NT2/D1 (cell line): ENCODE measurements at regions not wholly inside any gene's neighbourhood (a gene's known extent, or its start where the extent isn't known, plus 50 kb on each side); places are given as distances from the start of the nearest gene placed in this dataset.
"Not testable (repeated sequence)": the region's sequence is repeated elsewhere in the genome, so short reads cannot be mapped to it uniquely, and the experiment has no call there.

Experiments used
- DNase-seq: peaks from one replicate; pipeline ENCODE4 v3.0.0-alpha.2; 2011; ENCODE audit warnings: low read depth, low spot score
- H3K27me3 ChIP-seq: 2 replicates; pipeline ENCODE4 v1.6.0; 2011; ENCODE audit warnings: mild to moderate bottlenecking; ENCODE audit not compliant: insufficient read length, insufficient read depth
- H3K36me3 ChIP-seq: 2 replicates; pipeline ENCODE4 v1.6.1; 2011; ENCODE audit warnings: mild to moderate bottlenecking, low read length, mixed read lengths; ENCODE audit not compliant: insufficient read depth, insufficient read length
- H3K4me1 ChIP-seq: 2 replicates; pipeline ENCODE4 v1.5.1; 2011; ENCODE audit not compliant: insufficient read depth, insufficient read length
- H3K4me3 ChIP-seq: 2 replicates; pipeline ENCODE4 v1.5.1; 2011; ENCODE audit warnings: low read depth; ENCODE audit not compliant: insufficient read length
- H3K9ac ChIP-seq: 2 replicates; pipeline ENCODE4 v1.6.0; 2011; ENCODE audit warnings: low read depth; ENCODE audit not compliant: insufficient read length
- H3K9me3 ChIP-seq: 2 replicates; pipeline ENCODE4 v1.5.1; 2011; ENCODE audit warnings: mild to moderate bottlenecking, low read length; ENCODE audit not compliant: insufficient read depth
- SUZ12 ChIP-seq: IDR thresholded peaks from 2 replicates; pipeline ENCODE4 v1.6.1; 2011; ENCODE audit not compliant: insufficient read length, insufficient read depth; ENCODE audit errors: extremely low read depth
- YY1 ChIP-seq: IDR thresholded peaks from 2 replicates; pipeline ENCODE4 v1.6.1; 2011; ENCODE audit not compliant: insufficient read length, insufficient read depth
- ZNF274 ChIP-seq: IDR thresholded peaks from 2 replicates; pipeline ENCODE4 v1.6.1; 2011; ENCODE audit warnings: mild to moderate bottlenecking, low read depth, low read length

- Histone ChIP-seq H3K9ac (no peak overlapping the region), H3K4me3 (no peak overlapping the region), H3K9me3 (no peaks in the 10 kb centered on the region), H3K27me3 (no peaks in the 10 kb centered on the region), H3K4me1 (no peaks in the 10 kb centered on the region), H3K36me3 (no peaks in the 10 kb centered on the region)
- DNase-seq, result no peak
- TF ChIP-seq ZNF274 (no peak), YY1 (no peak), SUZ12 (no peak)
Measured at GRCh38 chr2:176427549-176427948, 158.3 kb downstream of the MTX2 start.

DNA sequence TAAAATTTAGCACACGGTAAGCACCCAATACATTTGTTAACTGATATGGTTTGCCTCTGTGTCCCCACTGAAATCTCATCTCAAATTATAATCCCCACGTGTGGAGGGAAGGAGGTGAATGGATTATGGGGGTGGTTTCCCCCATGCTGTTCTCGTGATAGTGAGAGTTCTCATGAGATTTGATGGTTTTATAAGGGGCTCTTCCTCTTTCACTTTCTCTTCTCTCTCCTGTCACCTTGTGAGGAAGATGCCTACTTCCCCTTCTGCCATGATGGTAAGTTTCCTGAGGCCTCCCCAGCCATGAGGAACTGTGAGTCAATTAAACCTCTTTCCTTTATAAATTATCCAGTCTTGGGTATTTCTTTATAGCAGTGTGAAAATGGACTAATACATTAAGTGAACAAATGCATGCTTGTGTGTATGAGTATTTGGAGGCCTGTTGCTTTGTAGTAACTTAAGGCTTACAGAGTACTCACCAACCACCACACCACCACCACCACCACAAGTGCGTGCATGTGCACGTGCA lies 159.8 kb downstream of the MTX2 start:
- not testable (repeated sequence) for H3K4me3 ChIP-seq, DNase-seq, H3K9me3 ChIP-seq, H3K36me3 ChIP-seq, H3K9ac ChIP-seq, H3K4me1 ChIP-seq, H3K27me3 ChIP-seq

- no peak overlapping the region for H3K9ac ChIP-seq
- H3K27me3 ChIP-seq, result no peaks in the 10 kb centered on the region
- no peaks in the 10 kb centered on the region for H3K9me3 ChIP-seq
- no peak overlapping the region for H3K4me3 ChIP-seq
- H3K36me3 ChIP-seq, result no peaks in the 10 kb centered on the region
- no peak for DNase-seq
- TF ChIP-seq YY1, result no peak
- TF ChIP-seq ZNF274, result no peak
- TF ChIP-seq SUZ12, result no peak
- H3K4me1 ChIP-seq, result no peaks in the 10 kb centered on the region
Measured at GRCh38 chr2:176432434-176432833, 163.2 kb downstream of the MTX2 start.

GRCh38 chr2:176435729-176436128 lies 166.5 kb downstream of the MTX2 start:
- no peak overlapping the region for H3K4me3 ChIP-seq
- H3K4me1 ChIP-seq, result no peaks in the 10 kb centered on the region
- DNase-seq, result no peak
- no peaks in the 10 kb centered on the region for H3K9me3 ChIP-seq
- H3K9ac ChIP-seq, result no peak overlapping the region
- no peaks in the 10 kb centered on the region for H3K27me3 ChIP-seq
- H3K36me3 ChIP-seq, result no peaks in the 10 kb centered on the region
- TF ChIP-seq ZNF274 (no peak), SUZ12 (no peak), YY1 (no peak)

GRCh38 chr2:176443946-176444345 lies 174.7 kb downstream of the MTX2 start:
- H3K36me3 ChIP-seq, result no peaks in the 10 kb centered on the region
- no peak for DNase-seq
- TF ChIP-seq YY1, result no peak
- no peak for TF ChIP-seq SUZ12
- no peak for TF ChIP-seq ZNF274
- 0 out of 2 replicates have a peak, but pooled peaks cover 4% of the 10 kb centered on the region for H3K9me3 ChIP-seq
- H3K4me3 ChIP-seq, result no peak overlapping the region
- no peak overlapping the region for H3K9ac ChIP-seq
- H3K4me1 ChIP-seq, result no peaks in the 10 kb centered on the region
- no peaks in the 10 kb centered on the region for H3K27me3 ChIP-seq

DNA sequence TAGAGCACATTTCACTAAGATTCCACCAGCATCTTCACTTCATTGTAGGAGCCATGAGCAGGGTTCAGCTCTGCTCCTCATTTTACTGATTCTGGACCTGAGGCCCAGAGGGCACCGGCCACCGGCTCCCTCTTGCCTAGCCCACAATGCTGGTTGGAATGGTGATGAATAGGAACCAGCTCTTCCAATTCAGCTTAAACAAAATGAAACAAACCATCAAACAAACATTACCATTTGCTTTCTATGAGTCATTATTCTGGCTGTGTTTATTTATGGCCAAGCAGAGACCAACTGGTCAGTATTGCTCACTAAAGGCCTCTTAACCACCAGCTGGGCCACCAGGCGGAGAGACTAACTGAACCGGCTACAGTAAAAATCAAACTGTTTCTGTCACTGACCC lies 176.7 kb downstream of the MTX2 start:
- TF ChIP-seq YY1, result no peak
- TF ChIP-seq SUZ12, result no peak
- no peak for TF ChIP-seq ZNF274
- no peak overlapping the region for H3K4me3 ChIP-seq
- no peak for DNase-seq

GRCh38 chr2:176446718-176447414 lies 177.6 kb downstream of the MTX2 start:
- TF ChIP-seq ZNF274 (no peak), YY1 (no peak), SUZ12 (no peak)
- no peaks in the 10 kb centered on the region for H3K36me3 ChIP-seq
- no peak for DNase-seq

More for the DNA sequence above, 176.7 kb downstream of the MTX2 start:
- no peaks in the 10 kb centered on the region for H3K27me3 ChIP-seq
- 0 out of 2 replicates have a peak, but pooled peaks cover 4% of the 10 kb centered on the region for H3K9me3 ChIP-seq
- H3K4me1 ChIP-seq, result no peaks in the 10 kb centered on the region
- H3K36me3 ChIP-seq, result no peaks in the 10 kb centered on the region
- no peak overlapping the region for H3K9ac ChIP-seq

More at GRCh38 chr2:176446718-176447414, 177.6 kb downstream of the MTX2 start:
- Histone ChIP-seq H3K9me3 (0 out of 2 replicates have a peak, but pooled peaks cover 8% of the 10 kb centered on the region), H3K4me1 (peaks cover 2% of the 10 kb centered on the region), H3K9ac (no peak overlapping the region), H3K4me3 (no peak overlapping the region), H3K27me3 (no peaks in the 10 kb centered on the region)
